Endothelial cell of umbilical vein (primary cell): ENCODE measurements at regions not wholly inside any gene's neighbourhood (a gene's known extent, or its start where the extent isn't known, plus 50 kb on each side); places are given as distances from the start of the nearest gene placed in this dataset.

Source experiments
- BruUV-seq: library from RNA; stranded (reverse); fragments of 400-500 nt; replicated peaks from 2 replicates; lab custom pipeline; 2021; lab: Mats Ljungman, UMichigan
- CTCF ChIA-PET: fragments of 300-600, 350-600 bp; sonication (Branson Sonifier 250); formaldehyde crosslinking; loops from one replicate; lab custom pipeline; 2021; ENCODE audit warnings: antibody characterized with exemption, inconsistent platforms; lab: Charles Lee
- POLR2A ChIA-PET: fragments of 300-600, 350-600 bp; sonication (Branson Sonifier 250); formaldehyde crosslinking; loops from one replicate; lab custom pipeline; 2021; ENCODE audit warnings: antibody characterized with exemption, inconsistent platforms; lab: Charles Lee
- DNase-seq: peaks from one replicate; pipeline ENCODE4 v3.0.0-alpha.2; 2011; ENCODE audit warnings: low read depth, low spot score
- FAIRE-seq: peaks from 2 replicates; lab custom pipeline; 2011; peaks lifted over from hg19 to GRCh38; lab: Jason Lieb, UNC
- H2AFZ ChIP-seq: 2 replicates; pipeline ENCODE4 v1.6.0; 2012; ENCODE audit warnings: low read depth, low read length, control low read depth, inconsistent platforms
- H3K27ac ChIP-seq: 2 replicates; pipeline ENCODE4 v1.5.1; 2011; ENCODE audit warnings: low read depth, mild to moderate bottlenecking, control low read depth, low read length, moderate library complexity; ENCODE audit not compliant: insufficient read depth
- H3K27me3 ChIP-seq, 2 experiments: 2 replicates each; pipeline versions ENCODE4 v1.6.0 to v1.6.1; 2011; ENCODE audit warnings: low read length in 2 of 2, mixed read lengths in 1 of 2; ENCODE audit not compliant: control insufficient read depth in 2 of 2, insufficient read depth in 2 of 2
- H3K36me3 ChIP-seq, 2 experiments: 2 replicates in 1 of 2; 3 replicates in 1 of 2; pipeline ENCODE4 v1.5.1; 2011; ENCODE audit warnings: low read length in 2 of 2, mild to moderate bottlenecking in 1 of 2, moderate library complexity in 1 of 2; ENCODE audit not compliant: control insufficient read depth in 2 of 2, insufficient read depth in 2 of 2; ENCODE audit errors: extremely low read depth in 1 of 2
- H3K4me1 ChIP-seq: 3 replicates; pipeline ENCODE4 v1.5.1; 2011; ENCODE audit warnings: mild to moderate bottlenecking, low read length; ENCODE audit not compliant: control insufficient read depth, insufficient read depth; ENCODE audit errors: extremely low read depth
- H3K4me2 ChIP-seq: 2 replicates; pipeline ENCODE4 v1.6.1; 2011; ENCODE audit warnings: low read length, control low read depth, mixed read lengths; ENCODE audit not compliant: insufficient read depth
- H3K4me3 ChIP-seq, 3 experiments: fragments of 200-600 bp in 1 of 3; sonication (generic), shearing (Covaris generic) in 1 of 3; replicated peaks in 1 of 3; 2 replicates each; pipeline ENCODE4 v1.5.1; 2011 to 2016; ENCODE audit warnings: control low read depth in 3 of 3, low read length in 3 of 3, mild to moderate bottlenecking in 2 of 3, inconsistent platforms in 1 of 3, low read depth in 1 of 3, moderate library complexity in 1 of 3; ENCODE audit not compliant: insufficient read depth in 1 of 3
- H3K79me2 ChIP-seq: 2 replicates; pipeline ENCODE4 v1.6.0; 2012; ENCODE audit warnings: low read length, inconsistent platforms; ENCODE audit not compliant: control insufficient read depth, insufficient read depth
- H3K9ac ChIP-seq: replicated peaks from 2 replicates; pipeline ENCODE3; 2011; ENCODE audit warnings: low read length, control low read depth; ENCODE audit not compliant: insufficient read depth; ENCODE audit errors: extremely low read depth
- H3K9me1 ChIP-seq: replicated peaks from 3 replicates; pipeline ENCODE4 v1.6.0; 2011; ENCODE audit warnings: mild to moderate bottlenecking, low read length; ENCODE audit not compliant: control insufficient read depth, insufficient read depth; ENCODE audit errors: extremely low read depth
- H3K9me3 ChIP-seq: replicated peaks from 2 replicates; pipeline ENCODE4 v1.5.1; 2012; ENCODE audit warnings: low read length, inconsistent platforms; ENCODE audit not compliant: control insufficient read depth, insufficient read depth
- H4K20me1 ChIP-seq: replicated peaks from 2 replicates; pipeline ENCODE3; 2011; ENCODE audit warnings: mild to moderate bottlenecking, low read length; ENCODE audit not compliant: control insufficient read depth, insufficient read depth; ENCODE audit errors: extremely low read depth
- CTCF ChIP-seq, 2 donors: IDR thresholded peaks; 1 replicate in 1 of 2; 2 replicates in 1 of 2; pipeline ENCODE4 v1.5.1; 2011; ENCODE audit warnings: low read length in 2 of 2, mild to moderate bottlenecking in 2 of 2, moderate library complexity in 2 of 2, control low read depth in 1 of 2, inconsistent platforms in 1 of 2, low read depth in 1 of 2; ENCODE audit not compliant: insufficient read depth in 1 of 2; ENCODE audit errors: extremely low read depth in 1 of 2
- FOS ChIP-seq: IDR thresholded peaks from 2 replicates; pipeline ENCODE4 v1.6.1; 2011; ENCODE audit warnings: mild to moderate bottlenecking, low read length, moderate library complexity, borderline replicate concordance; ENCODE audit not compliant: insufficient read depth
- JUN ChIP-seq: IDR thresholded peaks from 2 replicates; pipeline ENCODE4 v1.6.1; 2011; ENCODE audit warnings: borderline replicate concordance, low read depth; ENCODE audit not compliant: insufficient read length, insufficient read depth
- MYC ChIP-seq: IDR thresholded peaks from one replicate; pipeline ENCODE4 v1.6.1; 2011; ENCODE audit warnings: mild to moderate bottlenecking, low read depth, low read length
- POLR2AphosphoS5 ChIP-seq: IDR thresholded peaks from 2 replicates; pipeline ENCODE4 v1.6.1; 2012; ENCODE audit warnings: low read depth, mild to moderate bottlenecking, control low read depth, low read length, moderate library complexity; ENCODE audit not compliant: insufficient read depth
- dilution Hi-C: fragments of 300-500 bp; cut with MboI; formaldehyde crosslinking; loops from one replicate; pipeline ENCODE4 v1.15.0; 2019; ENCODE audit warnings: low sequenced_read_pairs; ENCODE audit not compliant: extremely low pct_ligation_motif_present
- intact Hi-C: fragments of 100-400 bp; cut with micrococcal nuclease; formaldehyde crosslinking; loops from one replicate; pipeline ENCODE4 v1.10.0; 2022

GRCh38 chr12:28958553-28959195 is 190.4 kb upstream of the FAR2 start:
- no peaks in the 10 kb centered on the region for H3K36me3 ChIP-seq
- intact Hi-C loops (loop anchor here (1.0 to 5.0 kb wide), 2 partner anchors 188 to 1136 kb away; no protein-coding TSS in a partner anchor), dilution Hi-C loops (no loop called here)
- no peaks in the 10 kb centered on the region for H3K79me2 ChIP-seq
- CTCF ChIA-PET, result interaction anchor here (0.8 to 1.8 kb wide), 4 partner anchors 8 to 86 kb away, joined by 3 to 5 read pairs (median 4); no protein-coding TSS in a partner anchor
- no peak overlapping the region for H3K9ac ChIP-seq
- peak overlapping the region; percentile 66 for H3K27ac ChIP-seq
- H3K9me3 ChIP-seq, result no peaks in the 10 kb centered on the region
- DNase-seq (peak; percentile 94), FAIRE-seq (peak; percentile 85)
- no peak overlapping the region for H3K4me3 ChIP-seq
- TF ChIP-seq JUN, result peak; percentile 94
- no peak for TF ChIP-seq POLR2AphosphoS5
- TF ChIP-seq MYC, result no peak
- no peak for TF ChIP-seq CTCF (IDR thresholded peaks at IDR 0.05; ENCODE audit: extremely low read depth in 1 of 2, insufficient read depth in 1 of 2, low read depth in 1 of 2, low read length in 2 of 2)
- TF ChIP-seq FOS, result peak; percentile 91
- H2AFZ ChIP-seq, result peak overlapping the region; percentile 38
- no peaks in the 10 kb centered on the region for H3K27me3 ChIP-seq
- no TSS peak for BruUV-seq
- peak overlapping the region; percentile 71 for H3K4me2 ChIP-seq
- H4K20me1 ChIP-seq, result no peaks in the 10 kb centered on the region
- no peaks in the 10 kb centered on the region for H3K9me1 ChIP-seq
- POLR2A ChIA-PET, result no interaction called here
- peaks cover 40% of the 10 kb centered on the region for H3K4me1 ChIP-seq
